ENCODE measurements at regions not wholly inside any gene's neighbourhood (a gene's known extent, or its start where the extent isn't known, plus 50 kb on each side); places are given as distances from the start of the nearest gene placed in this dataset.

DNA sequence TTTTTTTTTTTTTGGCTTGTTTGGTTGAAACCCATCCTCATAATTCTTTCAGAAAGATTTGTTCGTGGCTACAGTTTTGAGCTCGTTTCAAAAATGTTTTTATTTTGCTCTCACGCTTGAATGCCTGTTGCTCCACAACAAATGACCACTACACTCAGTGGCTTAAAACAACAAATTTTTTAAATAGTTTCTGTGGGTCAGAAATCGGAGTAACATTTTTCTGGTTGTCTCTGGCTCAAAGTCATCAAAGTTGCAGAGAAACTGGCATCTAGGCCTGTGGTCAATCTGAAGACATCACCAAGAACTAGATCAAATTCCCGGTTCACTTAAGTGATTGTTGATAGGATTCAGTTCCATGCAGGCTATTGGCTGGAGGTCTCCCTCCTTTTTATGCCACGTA is 560.0 kb downstream of the SNAPC1 start:
- TF ChIP-seq, protein P1, sequence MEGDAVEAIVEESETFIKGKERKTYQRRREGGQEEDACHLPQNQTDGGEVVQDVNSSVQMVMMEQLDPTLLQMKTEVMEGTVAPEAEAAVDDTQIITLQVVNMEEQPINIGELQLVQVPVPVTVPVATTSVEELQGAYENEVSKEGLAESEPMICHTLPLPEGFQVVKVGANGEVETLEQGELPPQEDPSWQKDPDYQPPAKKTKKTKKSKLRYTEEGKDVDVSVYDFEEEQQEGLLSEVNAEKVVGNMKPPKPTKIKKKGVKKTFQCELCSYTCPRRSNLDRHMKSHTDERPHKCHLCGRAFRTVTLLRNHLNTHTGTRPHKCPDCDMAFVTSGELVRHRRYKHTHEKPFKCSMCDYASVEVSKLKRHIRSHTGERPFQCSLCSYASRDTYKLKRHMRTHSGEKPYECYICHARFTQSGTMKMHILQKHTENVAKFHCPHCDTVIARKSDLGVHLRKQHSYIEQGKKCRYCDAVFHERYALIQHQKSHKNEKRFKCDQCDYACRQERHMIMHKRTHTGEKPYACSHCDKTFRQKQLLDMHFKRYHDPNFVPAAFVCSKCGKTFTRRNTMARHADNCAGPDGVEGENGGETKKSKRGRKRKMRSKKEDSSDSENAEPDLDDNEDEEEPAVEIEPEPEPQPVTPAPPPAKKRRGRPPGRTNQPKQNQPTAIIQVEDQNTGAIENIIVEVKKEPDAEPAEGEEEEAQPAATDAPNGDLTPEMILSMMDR (IDR thresholded peaks at IDR 0.05): no peak
- TF ChIP-seq POLR2A (IDR thresholded peaks at IDR 0.05): no peak

All from adrenal gland (tissue), 5 donors.